ENCODE measurements at regions not wholly inside any gene's neighbourhood (a gene's known extent, or its start where the extent isn't known, plus 50 kb on each side); places are given as distances from the start of the nearest gene placed in this dataset.

- H2BK12ac ChIP-seq (ENCODE audit: low read length): no peak overlapping the region
- H3K79me2 ChIP-seq (ENCODE audit: control insufficient read depth, insufficient read depth, low read length, poor library complexity): no peaks in the 10 kb centered on the region
- H3K14ac ChIP-seq (ENCODE audit: low read length): no peak overlapping the region
- H4K91ac ChIP-seq (ENCODE audit: low read depth, low read length): no peak overlapping the region
- H3K4me3 ChIP-seq (ENCODE audit: low read depth, low read length): no peak overlapping the region
- H3K27ac ChIP-seq (ENCODE audit: low read depth, low read length): no peak overlapping the region
- no peak overlapping the region for H3K4ac ChIP-seq (ENCODE audit: low read depth, low read length)
- no peak overlapping the region for H2BK120ac ChIP-seq (ENCODE audit: insufficient read depth, low read length, poor library complexity)
- peaks cover 4% of the 10 kb centered on the region in 2 experiments for H3K4me1 ChIP-seq (ENCODE audit: control insufficient read depth in 1 of 2, insufficient read depth in 2 of 2, low read length in 2 of 2)
- no peak overlapping the region for H2BK5ac ChIP-seq (ENCODE audit: low read depth, low read length, poor library complexity)
- no peak overlapping the region for H3K18ac ChIP-seq (ENCODE audit: low read length)
- no peaks in the 10 kb centered on the region for H3K27me3 ChIP-seq (ENCODE audit: insufficient read depth, low read length)
- no peak overlapping the region for H4K8ac ChIP-seq (ENCODE audit: low read depth, low read length)
- no peak overlapping the region for H3K9ac ChIP-seq (ENCODE audit: low read length)
- H2AFZ ChIP-seq (ENCODE audit: insufficient read depth, low read length, poor library complexity): no peak overlapping the region
- H3K36me3 ChIP-seq (ENCODE audit: control insufficient read depth in 1 of 2, insufficient read depth in 2 of 2, low read length in 2 of 2): no peaks in the 10 kb centered on the region
- H4K12ac ChIP-seq (ENCODE audit: low read depth, low read length): no peak overlapping the region
- H3K9me3 ChIP-seq (ENCODE audit: insufficient read depth, low read depth, low read length): peaks cover 3% of the 10 kb centered on the region
- H3K79me1 ChIP-seq (ENCODE audit: low read length): peaks cover 3% of the 10 kb centered on the region
- WGBS (ENCODE audit: extremely low coverage, insufficient coverage, insufficient read length): no CpG with 5 or more reads among the region's 8 CpGs
- no peak overlapping the region for H3K23ac ChIP-seq (ENCODE audit: low read length)
- no peak overlapping the region for H2AK5ac ChIP-seq (ENCODE audit: low read length)
- DNase-seq: no peak
- H3K4me2 ChIP-seq (ENCODE audit: low read length): no peak overlapping the region
These were observed 445.3 kb upstream of the MAF start for GRCh38 chr16:80045861-80046260.

GRCh38 chr16:80041410-80041809 is 440.9 kb upstream of the MAF start:
- Histone ChIP-seq H3K4ac (ENCODE audit: low read depth, low read length) (no peak overlapping the region), H3K27me3 (ENCODE audit: insufficient read depth, low read length) (no peaks in the 10 kb centered on the region), H3K79me2 (ENCODE audit: control insufficient read depth, insufficient read depth, low read length, poor library complexity) (no peaks in the 10 kb centered on the region), H3K4me2 (ENCODE audit: low read length) (no peak overlapping the region), H3K9ac (ENCODE audit: low read length) (no peak overlapping the region), H2AK5ac (ENCODE audit: low read length) (no peak overlapping the region), H3K27ac (ENCODE audit: low read depth, low read length) (no peak overlapping the region), H2BK120ac (ENCODE audit: insufficient read depth, low read length, poor library complexity) (no peak overlapping the region), H3K14ac (ENCODE audit: low read length) (no peak overlapping the region), H4K91ac (ENCODE audit: low read depth, low read length) (no peak overlapping the region), H3K36me3 (ENCODE audit: control insufficient read depth in 1 of 2, insufficient read depth in 2 of 2, low read length in 2 of 2) (no peaks in the 10 kb centered on the region), H4K12ac (ENCODE audit: low read depth, low read length) (no peak overlapping the region), H3K9me3 (ENCODE audit: insufficient read depth, low read depth, low read length) (peaks cover 3% of the 10 kb centered on the region), H3K79me1 (ENCODE audit: low read length) (peaks cover 5% of the 10 kb centered on the region), H2AFZ (ENCODE audit: insufficient read depth, low read length, poor library complexity) (no peak overlapping the region), H2BK5ac (ENCODE audit: low read depth, low read length, poor library complexity) (no peak overlapping the region), H4K8ac (ENCODE audit: low read depth, low read length) (no peak overlapping the region), H3K18ac (ENCODE audit: low read length) (no peak overlapping the region), H3K23ac (ENCODE audit: low read length) (no peak overlapping the region), H2BK12ac (ENCODE audit: low read length) (no peak overlapping the region), H3K4me3 (ENCODE audit: low read depth, low read length) (no peak overlapping the region), H3K4me1 (ENCODE audit: control insufficient read depth in 1 of 2, insufficient read depth in 2 of 2, low read length in 2 of 2) (peaks cover 6 to 8% of the 10 kb centered on the region in 2 experiments)
- WGBS (ENCODE audit: extremely low coverage, insufficient coverage, insufficient read length): no CpG with 5 or more reads among the region's 2 CpGs
- DNase-seq: peak; percentile 57 to 88

- peaks cover 3% of the 10 kb centered on the region for H3K9me3 ChIP-seq (ENCODE audit: insufficient read depth, low read depth, low read length)
- no peak overlapping the region for H3K23ac ChIP-seq (ENCODE audit: low read length)
- H3K14ac ChIP-seq (ENCODE audit: low read length): peak overlapping the region; percentile 4
- no CpG with 5 or more reads among the region's 3 CpGs for WGBS (ENCODE audit: extremely low coverage, insufficient coverage, insufficient read length)
- no peak overlapping the region for H2AK5ac ChIP-seq (ENCODE audit: low read length)
- H3K4me3 ChIP-seq (ENCODE audit: low read depth, low read length): no peak overlapping the region
- no peak overlapping the region for H2BK120ac ChIP-seq (ENCODE audit: insufficient read depth, low read length, poor library complexity)
- H2BK12ac ChIP-seq (ENCODE audit: low read length): no peak overlapping the region
- no peak overlapping the region for H3K18ac ChIP-seq (ENCODE audit: low read length)
- H3K9ac ChIP-seq (ENCODE audit: low read length): no peak overlapping the region
- H3K4ac ChIP-seq (ENCODE audit: low read depth, low read length): no peak overlapping the region
- no peak overlapping the region for H3K4me2 ChIP-seq (ENCODE audit: low read length)
- no peaks in the 10 kb centered on the region for H3K79me2 ChIP-seq (ENCODE audit: control insufficient read depth, insufficient read depth, low read length, poor library complexity)
- H3K4me1 ChIP-seq (ENCODE audit: control insufficient read depth in 1 of 2, insufficient read depth in 2 of 2, low read length in 2 of 2): peaks cover 6 to 8% of the 10 kb centered on the region in 2 experiments
- no peak overlapping the region for H4K8ac ChIP-seq (ENCODE audit: low read depth, low read length)
- H4K91ac ChIP-seq (ENCODE audit: low read depth, low read length): no peak overlapping the region
- no peak overlapping the region for H4K12ac ChIP-seq (ENCODE audit: low read depth, low read length)
- H2AFZ ChIP-seq (ENCODE audit: insufficient read depth, low read length, poor library complexity): no peak overlapping the region
- no peaks in the 10 kb centered on the region for H3K27me3 ChIP-seq (ENCODE audit: insufficient read depth, low read length)
- no peak overlapping the region for H3K27ac ChIP-seq (ENCODE audit: low read depth, low read length)
- H3K36me3 ChIP-seq (ENCODE audit: control insufficient read depth in 1 of 2, insufficient read depth in 2 of 2, low read length in 2 of 2): no peaks in the 10 kb centered on the region
- H3K79me1 ChIP-seq (ENCODE audit: low read length): peaks cover 5% of the 10 kb centered on the region
- DNase-seq: no peak
- H2BK5ac ChIP-seq (ENCODE audit: low read depth, low read length, poor library complexity): no peak overlapping the region
These were observed 440.3 kb upstream of the MAF start for GRCh38 chr16:80040814-80041213.

GRCh38 chr16:80040413-80040812 is 439.9 kb upstream of the MAF start:
- H3K79me1 ChIP-seq (ENCODE audit: low read length): peaks cover 5% of the 10 kb centered on the region
- no peaks in the 10 kb centered on the region for H3K27me3 ChIP-seq (ENCODE audit: insufficient read depth, low read length)
- H3K36me3 ChIP-seq (ENCODE audit: control insufficient read depth in 1 of 2, insufficient read depth in 2 of 2, low read length in 2 of 2): no peaks in the 10 kb centered on the region
- H4K91ac ChIP-seq (ENCODE audit: low read depth, low read length): no peak overlapping the region
- no peak overlapping the region for H4K8ac ChIP-seq (ENCODE audit: low read depth, low read length)
- no peak overlapping the region for H2BK12ac ChIP-seq (ENCODE audit: low read length)
- no peaks in the 10 kb centered on the region for H3K79me2 ChIP-seq (ENCODE audit: control insufficient read depth, insufficient read depth, low read length, poor library complexity)
- peaks cover 3% of the 10 kb centered on the region for H3K9me3 ChIP-seq (ENCODE audit: insufficient read depth, low read depth, low read length)
- no peak overlapping the region for H4K12ac ChIP-seq (ENCODE audit: low read depth, low read length)
- no peak overlapping the region for H3K9ac ChIP-seq (ENCODE audit: low read length)
- H3K23ac ChIP-seq (ENCODE audit: low read length): no peak overlapping the region
- no peak overlapping the region for H3K4me3 ChIP-seq (ENCODE audit: low read depth, low read length)
- no peak overlapping the region for H3K14ac ChIP-seq (ENCODE audit: low read length)
- H3K27ac ChIP-seq (ENCODE audit: low read depth, low read length): no peak overlapping the region
- H2BK120ac ChIP-seq (ENCODE audit: insufficient read depth, low read length, poor library complexity): no peak overlapping the region
- H2BK5ac ChIP-seq (ENCODE audit: low read depth, low read length, poor library complexity): no peak overlapping the region
- H2AFZ ChIP-seq (ENCODE audit: insufficient read depth, low read length, poor library complexity): no peak overlapping the region
- H3K4me1 ChIP-seq (ENCODE audit: control insufficient read depth in 1 of 2, insufficient read depth in 2 of 2, low read length in 2 of 2): peaks cover 6 to 8% of the 10 kb centered on the region in 2 experiments
- no peak for DNase-seq
- no peak overlapping the region for H3K18ac ChIP-seq (ENCODE audit: low read length)
- H2AK5ac ChIP-seq (ENCODE audit: low read length): no peak overlapping the region
- no peak overlapping the region for H3K4me2 ChIP-seq (ENCODE audit: low read length)
- no peak overlapping the region for H3K4ac ChIP-seq (ENCODE audit: low read depth, low read length)

All from trophoblast cell (in vitro differentiated cells and primary cell).